Gastrocnemius medialis (tissue), 4 donors: ENCODE measurements at regions not wholly inside any gene's neighbourhood (a gene's known extent, or its start where the extent isn't known, plus 50 kb on each side); places are given as distances from the start of the nearest gene placed in this dataset.

Experiments used
- ATAC-seq, 2 donors: fragments of 150-250 bp; one replicate each; pipeline ENCODE4 v1.9.1; 2016
- DNase-seq, 2 donors: peaks; one replicate each; pipeline ENCODE4 v3.0.0-alpha.2; 2019
- H3K27ac ChIP-seq, 4 donors: fragments of 200-600 bp; sonication (generic); 1 replicate in 1 of 4; 2 replicates in 3 of 4; pipeline ENCODE4 v1.5.1; 2016 to 2018; ENCODE audit warnings: mild to moderate bottlenecking in 2 of 4, moderate library complexity in 1 of 4
- H3K27me3 ChIP-seq, 3 donors: fragments of 200-600 bp; sonication (generic) in 2 of 3; 1 replicate in 1 of 3; 2 replicates in 2 of 3; pipeline versions ENCODE4 v1.5.1 to v1.6.0; 2016 to 2019; ENCODE audit warnings: mild to moderate bottlenecking in 1 of 3, moderate library complexity in 1 of 3
- H3K36me3 ChIP-seq, 2 donors: fragments of 200-600 bp; sonication (generic) in 1 of 2; one replicate each; pipeline ENCODE4 v1.5.1; 2017 to 2018
- H3K4me1 ChIP-seq, 2 donors: fragments of 200-600 bp; sonication (generic) in 1 of 2; one replicate each; pipeline ENCODE4 v1.5.1; 2016 to 2017; ENCODE audit warnings: mild to moderate bottlenecking in 2 of 2
- H3K4me3 ChIP-seq, 4 donors: fragments of 200-600 bp; sonication (generic) in 3 of 4; 1 replicate in 1 of 4; 2 replicates in 3 of 4; pipeline ENCODE4 v1.5.1; 2016 to 2019; ENCODE audit warnings: mild to moderate bottlenecking in 2 of 4
- H3K9me3 ChIP-seq, 3 donors: fragments of 200-600 bp; sonication (generic) in 2 of 3; 1 replicate in 1 of 3; 2 replicates in 2 of 3; pipeline ENCODE4 v1.5.1; 2016 to 2019
- POLR2A ChIP-seq, 2 donors: fragments of 450-650 bp; IDR thresholded peaks; one replicate each; pipeline ENCODE4 v1.6.1; 2017; ENCODE audit warnings: antibody characterized with exemption in 2 of 2, mild to moderate bottlenecking in 2 of 2, moderate library complexity in 2 of 2
- in situ Hi-C, 4 donors: fragments of 200-750 bp; cut with MboI; loops; one replicate each; pipeline versions ENCODE4 v1.15.0 to v1.8.0; 2017; ENCODE audit warnings: low sequenced_read_pairs in 4 of 4
- intact Hi-C: fragments of 100-400 bp; cut with DNase I; formaldehyde crosslinking; loops from one replicate; pipeline ENCODE4 v1.15.1; 2023; ENCODE audit warnings: low total_unique reads
- TF ChIP-seq, protein P1 (sequence below), 5 experiments: fragments of 450-650 bp in 3 of 5; fragments of 200-600 bp in 2 of 5; sonication (generic) in 2 of 5; IDR thresholded peaks in 4 of 5; conservative IDR thresholded peaks in 1 of 5; 1 replicate in 4 of 5; 2 replicates in 1 of 5; pipeline ENCODE4 v1.5.1; 2016 to 2019; ENCODE audit warnings: antibody characterized with exemption in 5 of 5, mild to moderate bottlenecking in 3 of 5, moderate library complexity in 3 of 5

DNA sequence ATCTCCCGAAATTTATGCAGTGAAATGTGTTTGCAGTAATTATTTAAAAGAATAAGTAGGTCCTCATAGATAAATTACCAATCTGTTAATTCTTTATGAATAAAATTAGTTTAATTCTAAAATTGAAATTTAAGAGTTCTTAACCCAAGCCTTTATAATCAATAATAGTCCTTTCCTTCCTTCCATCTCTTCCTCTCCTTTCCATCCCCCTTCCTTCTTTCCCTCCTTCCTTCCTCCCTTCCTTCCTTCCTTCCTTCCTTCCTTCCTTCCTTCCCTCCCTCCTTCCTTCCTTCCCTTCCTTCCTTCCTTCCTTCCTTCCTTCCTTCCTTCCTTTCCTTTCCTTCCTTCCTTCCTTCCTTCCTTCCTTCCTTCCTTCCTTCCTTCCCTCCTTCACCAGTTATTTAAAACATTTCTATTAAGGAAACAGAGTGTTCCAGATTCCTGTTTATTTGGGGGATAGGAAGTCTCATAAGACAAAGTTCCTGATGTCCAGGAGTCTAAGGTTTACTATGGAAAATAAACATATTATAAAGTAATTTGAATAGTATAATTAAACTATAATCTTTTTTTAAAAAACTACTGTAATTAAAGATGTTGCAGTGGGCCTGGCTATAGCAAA, 285.3 kb upstream of the NOX3 start:
- intact Hi-C loops, result no loop called here
- TF ChIP-seq, protein P1, sequence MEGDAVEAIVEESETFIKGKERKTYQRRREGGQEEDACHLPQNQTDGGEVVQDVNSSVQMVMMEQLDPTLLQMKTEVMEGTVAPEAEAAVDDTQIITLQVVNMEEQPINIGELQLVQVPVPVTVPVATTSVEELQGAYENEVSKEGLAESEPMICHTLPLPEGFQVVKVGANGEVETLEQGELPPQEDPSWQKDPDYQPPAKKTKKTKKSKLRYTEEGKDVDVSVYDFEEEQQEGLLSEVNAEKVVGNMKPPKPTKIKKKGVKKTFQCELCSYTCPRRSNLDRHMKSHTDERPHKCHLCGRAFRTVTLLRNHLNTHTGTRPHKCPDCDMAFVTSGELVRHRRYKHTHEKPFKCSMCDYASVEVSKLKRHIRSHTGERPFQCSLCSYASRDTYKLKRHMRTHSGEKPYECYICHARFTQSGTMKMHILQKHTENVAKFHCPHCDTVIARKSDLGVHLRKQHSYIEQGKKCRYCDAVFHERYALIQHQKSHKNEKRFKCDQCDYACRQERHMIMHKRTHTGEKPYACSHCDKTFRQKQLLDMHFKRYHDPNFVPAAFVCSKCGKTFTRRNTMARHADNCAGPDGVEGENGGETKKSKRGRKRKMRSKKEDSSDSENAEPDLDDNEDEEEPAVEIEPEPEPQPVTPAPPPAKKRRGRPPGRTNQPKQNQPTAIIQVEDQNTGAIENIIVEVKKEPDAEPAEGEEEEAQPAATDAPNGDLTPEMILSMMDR (IDR thresholded peaks at IDR 0.05 in 4 of 5, conservative IDR thresholded peaks at IDR 0.05 in 1 of 5), result no peak
- no peak for TF ChIP-seq POLR2A (IDR thresholded peaks at IDR 0.05)
- no peaks in the 10 kb centered on the region for H3K9me3 ChIP-seq

DNA sequence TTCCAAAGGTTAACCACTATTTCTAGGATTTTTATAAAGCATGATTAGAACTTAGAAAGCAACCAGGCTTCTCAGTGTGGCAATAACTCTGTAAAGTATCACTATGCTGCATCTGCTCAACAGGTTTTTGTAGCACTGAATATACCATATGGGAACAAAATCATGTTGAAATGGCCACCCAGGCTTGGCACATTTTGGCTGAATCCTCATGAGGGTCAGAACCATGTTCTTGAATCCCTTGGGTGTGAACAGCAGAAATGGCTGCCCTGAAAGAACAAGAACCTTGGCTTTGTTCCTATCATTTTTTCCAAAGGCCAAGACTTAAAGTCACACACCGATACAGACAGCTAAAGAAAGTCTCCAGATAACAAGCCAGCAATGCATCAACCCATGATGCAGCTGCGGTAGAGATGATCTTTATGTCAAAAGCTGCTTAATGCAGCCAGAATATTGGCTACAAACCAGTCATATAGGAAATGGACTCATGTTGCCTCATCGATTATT, 283.0 kb upstream of the NOX3 start:
- Histone ChIP-seq H3K4me3 (no peak overlapping the region), H3K27me3 (no peaks in the 10 kb centered on the region), H3K9me3 (no peaks in the 10 kb centered on the region), H3K4me1 (no peaks in the 10 kb centered on the region), H3K27ac (no peak overlapping the region), H3K36me3 (no peaks in the 10 kb centered on the region)
- no peak for ATAC-seq
- intact Hi-C loops, result no loop called here
- DNase-seq, result no peak
- TF ChIP-seq, protein P1 (IDR thresholded peaks at IDR 0.05 in 4 of 5, conservative IDR thresholded peaks at IDR 0.05 in 1 of 5), result no peak
- TF ChIP-seq POLR2A (IDR thresholded peaks at IDR 0.05), result no peak
- in situ Hi-C loops, result no loop called here

More for the DNA sequence above, 285.3 kb upstream of the NOX3 start:
- H3K36me3 ChIP-seq, result no peaks in the 10 kb centered on the region
- H3K4me3 ChIP-seq, result no peak overlapping the region
- no peak for ATAC-seq
- no peaks in the 10 kb centered on the region for H3K4me1 ChIP-seq
- in situ Hi-C loops, result no loop called here
- no peak for DNase-seq
- no peak overlapping the region for H3K27ac ChIP-seq
- H3K27me3 ChIP-seq, result no peaks in the 10 kb centered on the region

- in situ Hi-C loops, result no loop called here
- TF ChIP-seq, protein P1 (IDR thresholded peaks at IDR 0.05 in 4 of 5, conservative IDR thresholded peaks at IDR 0.05 in 1 of 5), result no peak
- no peak for TF ChIP-seq POLR2A (IDR thresholded peaks at IDR 0.05)
- Histone ChIP-seq H3K4me3 (no peak overlapping the region), H3K36me3 (no peaks in the 10 kb centered on the region), H3K4me1 (no peaks in the 10 kb centered on the region), H3K27ac (no peak overlapping the region), H3K9me3 (no peaks in the 10 kb centered on the region), H3K27me3 (no peaks in the 10 kb centered on the region)
- intact Hi-C loops, result no loop called here
- ATAC-seq (no peak), DNase-seq (no peak)
Measured at GRCh38 chr6:155717374-155717773, 261.7 kb upstream of the NOX3 start.

GRCh38 chr6:155710704-155711103, 255.1 kb upstream of the NOX3 start:
- H3K27ac ChIP-seq, result no peak overlapping the region
- no peak overlapping the region for H3K4me3 ChIP-seq
- ATAC-seq, result no peak
- DNase-seq, result no peak
- H3K36me3 ChIP-seq, result no peaks in the 10 kb centered on the region
- no peaks in the 10 kb centered on the region for H3K4me1 ChIP-seq
- intact Hi-C loops (no loop called here), in situ Hi-C loops (no loop called here)
- H3K27me3 ChIP-seq, result no peaks in the 10 kb centered on the region
- TF ChIP-seq, protein P1 (IDR thresholded peaks at IDR 0.05 in 4 of 5, conservative IDR thresholded peaks at IDR 0.05 in 1 of 5), result no peak
- no peaks in the 10 kb centered on the region for H3K9me3 ChIP-seq

DNA sequence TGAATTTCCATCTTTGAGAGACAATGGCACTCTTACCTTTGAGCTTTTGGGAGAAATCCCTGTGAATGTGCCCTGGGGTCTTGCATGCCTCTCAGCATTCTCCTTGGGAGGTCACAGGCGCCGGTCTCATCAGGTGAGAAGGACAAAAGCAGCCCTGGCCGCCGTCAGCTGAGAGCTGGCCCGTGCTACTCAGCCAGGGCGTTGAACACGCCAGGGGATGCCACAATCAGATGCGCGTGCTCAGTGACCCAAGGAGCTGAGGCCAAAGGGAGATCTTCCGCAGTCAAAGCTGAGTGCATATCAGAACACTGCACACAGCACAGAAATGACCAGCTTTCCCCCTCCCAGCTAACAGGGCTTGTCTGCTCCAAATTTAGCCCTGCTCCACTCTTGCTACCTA, 253.6 kb upstream of the NOX3 start:
- in situ Hi-C loops, result no loop called here
- H3K36me3 ChIP-seq, result no peaks in the 10 kb centered on the region
- ATAC-seq (no peak), DNase-seq (no peak)
- H3K4me1 ChIP-seq, result no peaks in the 10 kb centered on the region
- H3K27ac ChIP-seq, result no peak overlapping the region
- intact Hi-C loops, result no loop called here
- no peaks in the 10 kb centered on the region for H3K9me3 ChIP-seq
- H3K4me3 ChIP-seq, result no peak overlapping the region
- TF ChIP-seq POLR2A (IDR thresholded peaks at IDR 0.05), result no peak
- TF ChIP-seq, protein P1 (IDR thresholded peaks at IDR 0.05 in 4 of 5, conservative IDR thresholded peaks at IDR 0.05 in 1 of 5), result no peak
- H3K27me3 ChIP-seq, result no peaks in the 10 kb centered on the region
